ENCODE measurements at regions not wholly inside any gene's neighbourhood (a gene's known extent, or its start where the extent isn't known, plus 50 kb on each side); places are given as distances from the start of the nearest gene placed in this dataset.

- H3K4me1 ChIP-seq (ENCODE audit: insufficient read depth, low read length) = no peaks in the 10 kb centered on the region
- H3K36me3 ChIP-seq (ENCODE audit: insufficient read depth, low read depth, low read length) = no peaks in the 10 kb centered on the region
- H3K4me3 ChIP-seq (ENCODE audit: low read length) = no peak overlapping the region
- no peaks in the 10 kb centered on the region for H3K27me3 ChIP-seq (ENCODE audit: insufficient read depth, low read length)
- H3K9me3 ChIP-seq (ENCODE audit: insufficient read depth, low read depth, low read length) = no peaks in the 10 kb centered on the region
- H3K9ac ChIP-seq (ENCODE audit: low read depth, low read length) = no peak overlapping the region
- no peak overlapping the region for H3K27ac ChIP-seq (ENCODE audit: low read length)
Observed at GRCh38 chr3:147471741-147472140, 62.6 kb downstream of the ZIC1 start.

- Histone ChIP-seq H3K9me3 (ENCODE audit: insufficient read depth, low read depth, low read length) (no peaks in the 10 kb centered on the region), H3K4me1 (ENCODE audit: insufficient read depth, low read length) (no peaks in the 10 kb centered on the region), H3K36me3 (ENCODE audit: insufficient read depth, low read depth, low read length) (no peaks in the 10 kb centered on the region), H3K4me3 (ENCODE audit: low read length) (no peak overlapping the region), H3K27ac (ENCODE audit: low read length) (no peak overlapping the region), H3K27me3 (ENCODE audit: insufficient read depth, low read length) (no peaks in the 10 kb centered on the region), H3K9ac (ENCODE audit: low read depth, low read length) (no peak overlapping the region)
Observed at GRCh38 chr3:147472846-147473245, 63.7 kb downstream of the ZIC1 start.

- no peak overlapping the region for H3K27ac ChIP-seq (ENCODE audit: low read length)
Observed at GRCh38 chr3:147483145-147483544, 74.0 kb downstream of the ZIC1 start.

GRCh38 chr3:147483578-147483977 is 74.4 kb downstream of the ZIC1 start:
- Histone ChIP-seq H3K27ac (ENCODE audit: low read length) (no peak overlapping the region), H3K9ac (ENCODE audit: low read depth, low read length) (no peak overlapping the region), H3K9me3 (ENCODE audit: insufficient read depth, low read depth, low read length) (no peaks in the 10 kb centered on the region), H3K4me1 (ENCODE audit: insufficient read depth, low read length) (no peaks in the 10 kb centered on the region), H3K4me3 (ENCODE audit: low read length) (no peak overlapping the region), H3K36me3 (ENCODE audit: insufficient read depth, low read depth, low read length) (no peaks in the 10 kb centered on the region), H3K27me3 (ENCODE audit: insufficient read depth, low read length) (no peaks in the 10 kb centered on the region)

More at GRCh38 chr3:147483145-147483544, 74.0 kb downstream of the ZIC1 start:
- no peaks in the 10 kb centered on the region for H3K27me3 ChIP-seq (ENCODE audit: insufficient read depth, low read length)
- no peak overlapping the region for H3K4me3 ChIP-seq (ENCODE audit: low read length)
- H3K4me1 ChIP-seq (ENCODE audit: insufficient read depth, low read length) = no peaks in the 10 kb centered on the region
- no peak overlapping the region for H3K9ac ChIP-seq (ENCODE audit: low read depth, low read length)
- no peaks in the 10 kb centered on the region for H3K36me3 ChIP-seq (ENCODE audit: insufficient read depth, low read depth, low read length)
- no peaks in the 10 kb centered on the region for H3K9me3 ChIP-seq (ENCODE audit: insufficient read depth, low read depth, low read length)

GRCh38 chr3:147493065-147493464 is 83.9 kb downstream of the ZIC1 start:
- no peak overlapping the region for H3K4me3 ChIP-seq (ENCODE audit: low read length)
- H3K27me3 ChIP-seq (ENCODE audit: insufficient read depth, low read length) = no peaks in the 10 kb centered on the region
- H3K9me3 ChIP-seq (ENCODE audit: insufficient read depth, low read depth, low read length) = no peaks in the 10 kb centered on the region
- no peaks in the 10 kb centered on the region for H3K36me3 ChIP-seq (ENCODE audit: insufficient read depth, low read depth, low read length)
- H3K4me1 ChIP-seq (ENCODE audit: insufficient read depth, low read length) = no peaks in the 10 kb centered on the region
- H3K27ac ChIP-seq (ENCODE audit: low read length) = no peak overlapping the region
- no peak overlapping the region for H3K9ac ChIP-seq (ENCODE audit: low read depth, low read length)

- Histone ChIP-seq H3K27ac (ENCODE audit: low read length) (no peak overlapping the region), H3K9ac (ENCODE audit: low read depth, low read length) (no peak overlapping the region), H3K36me3 (ENCODE audit: insufficient read depth, low read depth, low read length) (no peaks in the 10 kb centered on the region), H3K4me3 (ENCODE audit: low read length) (no peak overlapping the region), H3K9me3 (ENCODE audit: insufficient read depth, low read depth, low read length) (no peaks in the 10 kb centered on the region), H3K4me1 (ENCODE audit: insufficient read depth, low read length) (no peaks in the 10 kb centered on the region), H3K27me3 (ENCODE audit: insufficient read depth, low read length) (no peaks in the 10 kb centered on the region)
Observed at GRCh38 chr3:147493666-147494065, 84.5 kb downstream of the ZIC1 start.

- Histone ChIP-seq H3K4me1 (ENCODE audit: insufficient read depth, low read length) (no peaks in the 10 kb centered on the region), H3K9ac (ENCODE audit: low read depth, low read length) (no peak overlapping the region), H3K4me3 (ENCODE audit: low read length) (no peak overlapping the region), H3K9me3 (ENCODE audit: insufficient read depth, low read depth, low read length) (no peaks in the 10 kb centered on the region), H3K27ac (ENCODE audit: low read length) (no peak overlapping the region), H3K36me3 (ENCODE audit: insufficient read depth, low read depth, low read length) (no peaks in the 10 kb centered on the region), H3K27me3 (ENCODE audit: insufficient read depth, low read length) (no peaks in the 10 kb centered on the region)
Observed at GRCh38 chr3:147497286-147497685, 88.1 kb downstream of the ZIC1 start.

- Histone ChIP-seq H3K27ac (ENCODE audit: low read length) (no peak overlapping the region), H3K36me3 (ENCODE audit: insufficient read depth, low read depth, low read length) (no peaks in the 10 kb centered on the region), H3K9ac (ENCODE audit: low read depth, low read length) (no peak overlapping the region), H3K9me3 (ENCODE audit: insufficient read depth, low read depth, low read length) (no peaks in the 10 kb centered on the region), H3K27me3 (ENCODE audit: insufficient read depth, low read length) (no peaks in the 10 kb centered on the region), H3K4me3 (ENCODE audit: low read length) (no peak overlapping the region), H3K4me1 (ENCODE audit: insufficient read depth, low read length) (no peaks in the 10 kb centered on the region)
Observed at GRCh38 chr3:147507638-147508286, 98.6 kb downstream of the ZIC1 start.

GRCh38 chr3:147509448-147509847 is 100.3 kb downstream of the ZIC1 start:
- Histone ChIP-seq H3K36me3 (ENCODE audit: insufficient read depth, low read depth, low read length) (no peaks in the 10 kb centered on the region), H3K27ac (ENCODE audit: low read length) (no peak overlapping the region), H3K4me1 (ENCODE audit: insufficient read depth, low read length) (peaks cover 13% of the 10 kb centered on the region; the same call in 1 of the 2 replicates), H3K27me3 (ENCODE audit: insufficient read depth, low read length) (no peaks in the 10 kb centered on the region), H3K4me3 (ENCODE audit: low read length) (no peak overlapping the region), H3K9ac (ENCODE audit: low read depth, low read length) (no peak overlapping the region), H3K9me3 (ENCODE audit: insufficient read depth, low read depth, low read length) (no peaks in the 10 kb centered on the region)

- H3K9ac ChIP-seq (ENCODE audit: low read depth, low read length) = no peak overlapping the region
- H3K27me3 ChIP-seq (ENCODE audit: insufficient read depth, low read length) = no peaks in the 10 kb centered on the region
- no peaks in the 10 kb centered on the region for H3K9me3 ChIP-seq (ENCODE audit: insufficient read depth, low read depth, low read length)
- H3K4me1 ChIP-seq (ENCODE audit: insufficient read depth, low read length) = peaks cover 18% of the 10 kb centered on the region; the same call in 1 of the 2 replicates
- H3K4me3 ChIP-seq (ENCODE audit: low read length) = no peak overlapping the region
- H3K27ac ChIP-seq (ENCODE audit: low read length) = no peak overlapping the region
- no peaks in the 10 kb centered on the region for H3K36me3 ChIP-seq (ENCODE audit: insufficient read depth, low read depth, low read length)
Observed at GRCh38 chr3:147513785-147514184, 104.6 kb downstream of the ZIC1 start.

- 0 out of 2 replicates have a peak overlapping the region, but pooled peaks have one; percentile 20 for H3K4me3 ChIP-seq (ENCODE audit: low read length)
- H3K27ac ChIP-seq (ENCODE audit: low read length) = no peak overlapping the region
- no peaks in the 10 kb centered on the region for H3K9me3 ChIP-seq (ENCODE audit: insufficient read depth, low read depth, low read length)
Observed at GRCh38 chr3:147514366-147515160, 105.4 kb downstream of the ZIC1 start.

GRCh38 chr3:147518465-147518864 is 109.3 kb downstream of the ZIC1 start:
- Histone ChIP-seq H3K4me3 (ENCODE audit: low read length) (no peak overlapping the region), H3K9me3 (ENCODE audit: insufficient read depth, low read depth, low read length) (no peaks in the 10 kb centered on the region), H3K27ac (ENCODE audit: low read length) (no peak overlapping the region), H3K9ac (ENCODE audit: low read depth, low read length) (no peak overlapping the region), H3K36me3 (ENCODE audit: insufficient read depth, low read depth, low read length) (no peaks in the 10 kb centered on the region), H3K27me3 (ENCODE audit: insufficient read depth, low read length) (no peaks in the 10 kb centered on the region), H3K4me1 (ENCODE audit: insufficient read depth, low read length) (peaks cover 13% of the 10 kb centered on the region; the same call in 1 of the 2 replicates)

More at GRCh38 chr3:147514366-147515160, 105.4 kb downstream of the ZIC1 start:
- Histone ChIP-seq H3K36me3 (ENCODE audit: insufficient read depth, low read depth, low read length) (no peaks in the 10 kb centered on the region), H3K4me1 (ENCODE audit: insufficient read depth, low read length) (peaks cover 18% of the 10 kb centered on the region; the same call in 1 of the 2 replicates), H3K9ac (ENCODE audit: low read depth, low read length) (peak overlapping the region; percentile 16; the same call in 1 of the 2 replicates), H3K27me3 (ENCODE audit: insufficient read depth, low read length) (no peaks in the 10 kb centered on the region)

Measured in iPS-20b (cell line).